Esophagus squamous epithelium (tissue), 4 donors: ENCODE measurements at regions not wholly inside any gene's neighbourhood (a gene's known extent, or its start where the extent isn't known, plus 50 kb on each side); places are given as distances from the start of the nearest gene placed in this dataset.

ENCODE experiments used
- CTCF ChIP-seq, 6 experiments: fragments of 450-650 bp in 4 of 6; fragments of 200-600 bp in 2 of 6; sonication (generic) in 2 of 6; IDR thresholded peaks; one replicate each; pipeline ENCODE4 v1.5.1; 2016 to 2019; ENCODE audit warnings: antibody characterized with exemption in 6 of 6, mild to moderate bottlenecking in 4 of 6, moderate library complexity in 4 of 6
- POLR2A ChIP-seq, 4 donors: fragments of 450-650 bp; IDR thresholded peaks; one replicate each; pipeline ENCODE4 v1.6.1; 2017; ENCODE audit warnings: antibody characterized with exemption in 4 of 4, mild to moderate bottlenecking in 4 of 4, moderate library complexity in 3 of 4

- TF ChIP-seq POLR2A (IDR thresholded peaks at IDR 0.05) (no peak), CTCF (IDR thresholded peaks at IDR 0.05) (no peak)
Observed at GRCh38 chr18:28736951-28737350, 560.0 kb upstream of the CDH2 start.
